HG02588 (cell line): ENCODE measurements at regions not wholly inside any gene's neighbourhood (a gene's known extent, or its start where the extent isn't known, plus 50 kb on each side); places are given as distances from the start of the nearest gene placed in this dataset.
"Not testable (repeated sequence)": the region's sequence is repeated elsewhere in the genome, so short reads cannot be mapped to it uniquely, and the experiment has no call there.

Experiments
- ATAC-seq: cut with Tn5 transposase; IDR thresholded peaks from one replicate; pipeline ENCODE4 v1.9.1; 2021; ENCODE audit warnings: mild to moderate bottlenecking, moderate library complexity; ENCODE audit not compliant: unreplicated experiment

GRCh38 chr5:124622851-124623250 is 123.6 kb downstream of the ZNF608 start:
- no peak for ATAC-seq

- no peak for ATAC-seq
These were observed 125.2 kb downstream of the ZNF608 start for GRCh38 chr5:124621279-124621678.

- ATAC-seq: no peak
These were observed 125.7 kb downstream of the ZNF608 start for GRCh38 chr5:124620743-124621142.

- ATAC-seq: no peak
These were observed 127.3 kb downstream of the ZNF608 start for GRCh38 chr5:124619121-124619520.

GRCh38 chr5:124617787-124618186 is 128.7 kb downstream of the ZNF608 start:
- no peak for ATAC-seq

GRCh38 chr5:124614836-124615385 is 131.5 kb downstream of the ZNF608 start:
- ATAC-seq: no peak

- ATAC-seq: no peak
These were observed 132.3 kb downstream of the ZNF608 start for GRCh38 chr5:124614105-124614504.

- no peak for ATAC-seq
These were observed 133.0 kb downstream of the ZNF608 start for GRCh38 chr5:124613273-124613953.

- no peak for ATAC-seq
These were observed 134.4 kb downstream of the ZNF608 start for GRCh38 chr5:124612023-124612422.

GRCh38 chr5:124611262-124611661 is 135.2 kb downstream of the ZNF608 start:
- ATAC-seq: not testable (repeated sequence)

- ATAC-seq: not testable (repeated sequence)
These were observed 136.8 kb downstream of the ZNF608 start for GRCh38 chr5:124609685-124610084.

GRCh38 chr5:124606543-124606942 is 139.9 kb downstream of the ZNF608 start:
- no peak for ATAC-seq

GRCh38 chr5:124606093-124606492 is 140.3 kb downstream of the ZNF608 start:
- no peak for ATAC-seq

GRCh38 chr5:124605541-124605940 is 140.9 kb downstream of the ZNF608 start:
- ATAC-seq: no peak

- ATAC-seq: no peak
These were observed 142.0 kb downstream of the ZNF608 start for GRCh38 chr5:124604419-124604818.

- ATAC-seq: no peak
These were observed 143.4 kb downstream of the ZNF608 start for GRCh38 chr5:124602925-124603650.

- ATAC-seq: no peak
These were observed 147.1 kb downstream of the ZNF608 start for GRCh38 chr5:124599028-124599973.

GRCh38 chr5:124596595-124597421 is 149.6 kb downstream of the ZNF608 start:
- ATAC-seq: no peak

- ATAC-seq: no peak
These were observed 152.5 kb downstream of the ZNF608 start for GRCh38 chr5:124593952-124594351.

GRCh38 chr5:124592891-124593290 is 153.5 kb downstream of the ZNF608 start:
- no peak for ATAC-seq
